BJ (cell line): ENCODE measurements at regions not wholly inside any gene's neighbourhood (a gene's known extent, or its start where the extent isn't known, plus 50 kb on each side); places are given as distances from the start of the nearest gene placed in this dataset.
A peak's percentile ranks its signal among the peaks of the same experiment; 100 is the strongest.
"Not testable (repeated sequence)": the region's sequence is repeated elsewhere in the genome, so short reads cannot be mapped to it uniquely, and the experiment has no call there.

Experiments
- CTCF ChIA-PET: fragments of 350-600 bp; formaldehyde crosslinking; extraction: SDS; loops from one replicate; lab custom pipeline; 2021; ENCODE audit warnings: antibody characterized with exemption, inconsistent platforms; lab: Yijun Ruan, JAX
- POLR2A ChIA-PET: fragments of 300-600 bp; sonication (Branson Sonifier 250); formaldehyde crosslinking; extraction: SDS; loops from one replicate; lab custom pipeline; 2021; ENCODE audit warnings: antibody characterized with exemption; lab: Charles Lee
- DNase-seq: peaks from one replicate; pipeline ENCODE4 v3.0.0-alpha.2; 2011; ENCODE audit warnings: low read depth
- H3K27me3 ChIP-seq: 2 replicates; pipeline ENCODE4 v1.6.0; 2011; ENCODE audit warnings: low read length; ENCODE audit not compliant: control insufficient read depth, insufficient read depth
- H3K36me3 ChIP-seq: 2 replicates; pipeline ENCODE4 v1.5.1; 2011; ENCODE audit warnings: low read length; ENCODE audit not compliant: control insufficient read depth, insufficient read depth
- H3K4me3 ChIP-seq: 2 replicates; pipeline ENCODE4 v1.5.1; 2011; ENCODE audit warnings: low read depth, mild to moderate bottlenecking, control low read depth, low read length
- CTCF ChIP-seq: IDR thresholded peaks from 2 replicates; pipeline ENCODE4 v1.5.1; 2011; ENCODE audit warnings: low read depth, mild to moderate bottlenecking, control low read depth, inconsistent platforms, low read length, moderate library complexity; ENCODE audit not compliant: insufficient read depth

DNA sequence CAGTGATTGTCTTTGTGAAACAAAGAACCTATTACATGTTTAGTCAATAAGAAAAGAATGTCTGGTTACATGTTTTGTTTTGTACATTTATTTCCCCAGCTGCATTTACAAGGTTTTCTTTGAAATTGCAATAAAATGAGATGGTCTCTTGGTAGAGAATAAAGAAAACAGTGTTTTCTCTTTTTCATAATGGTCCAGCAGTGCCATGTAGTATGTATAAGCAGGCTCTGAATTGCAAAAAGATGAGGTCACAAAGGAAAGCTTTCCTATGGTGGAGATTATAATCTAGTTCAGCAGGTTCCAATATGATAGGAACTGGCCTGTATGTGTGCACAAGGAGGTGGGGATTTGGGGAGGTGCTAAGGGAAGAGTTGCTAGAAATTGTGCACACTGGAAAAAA lies 1417.3 kb downstream of the STIM2 start:
- TF ChIP-seq CTCF, result no peak
- DNase-seq, result no peak

GRCh38 chr4:28278676-28279075 lies 1418.0 kb downstream of the STIM2 start:
- ChIA-PET CTCF (no interaction called here), POLR2A (no interaction called here)
- H3K36me3 ChIP-seq, result no peaks in the 10 kb centered on the region
- DNase-seq, result no peak
- no peak overlapping the region for H3K4me3 ChIP-seq
- no peak for TF ChIP-seq CTCF
- H3K27me3 ChIP-seq, result no peaks in the 10 kb centered on the region

More for the DNA sequence above, 1417.3 kb downstream of the STIM2 start:
- Histone ChIP-seq H3K4me3 (no peak overlapping the region), H3K36me3 (no peaks in the 10 kb centered on the region), H3K27me3 (no peaks in the 10 kb centered on the region)
- POLR2A ChIA-PET, result no interaction called here
- CTCF ChIA-PET, result no interaction called here

DNA sequence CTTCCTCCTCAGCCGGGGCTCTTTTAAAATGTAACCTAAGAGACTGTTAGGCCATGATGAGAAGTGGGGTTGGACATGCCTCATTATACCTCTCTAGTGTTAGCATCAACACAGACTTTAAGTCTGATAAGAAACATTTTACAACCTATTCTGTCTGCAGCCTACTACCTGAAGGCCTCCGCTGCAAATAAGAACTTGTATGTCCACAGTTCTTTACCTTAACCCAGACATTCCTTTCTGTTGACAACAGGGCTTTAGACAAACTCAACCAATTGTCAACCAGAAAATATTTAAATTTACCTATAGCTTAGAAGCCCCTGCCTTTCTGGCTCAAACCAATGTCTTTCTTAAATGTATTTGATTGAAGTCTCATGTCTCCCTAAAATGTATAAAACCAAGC lies 1418.6 kb downstream of the STIM2 start:
- no peaks in the 10 kb centered on the region for H3K36me3 ChIP-seq
- no peak for TF ChIP-seq CTCF
- ChIA-PET POLR2A (no interaction called here), CTCF (no interaction called here)
- H3K27me3 ChIP-seq, result no peaks in the 10 kb centered on the region
- no peak for DNase-seq
- no peak overlapping the region for H3K4me3 ChIP-seq

DNA sequence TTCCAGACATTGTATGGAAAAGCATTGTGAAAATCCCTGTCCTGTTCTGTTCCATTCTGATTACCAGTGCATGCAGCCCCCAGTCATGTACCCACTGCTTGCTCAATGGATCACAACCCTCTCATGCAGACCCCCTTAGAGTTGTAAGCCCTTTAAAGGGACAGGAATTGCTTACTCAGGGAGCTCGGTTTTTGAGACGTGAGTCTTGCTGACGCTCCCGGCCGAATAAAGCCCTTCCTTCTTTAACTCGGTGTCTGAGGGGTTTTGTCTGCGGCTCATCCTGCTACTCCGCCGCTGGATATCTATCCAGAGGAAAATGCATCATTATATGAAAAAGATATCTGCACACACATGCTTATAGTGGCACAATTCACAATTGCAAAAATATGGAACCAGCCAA lies 1425.6 kb downstream of the STIM2 start:
- CTCF ChIA-PET, result interaction anchor here (0.6 kb wide), 1 partner anchor 710 kb away, joined by 3 read pairs; no protein-coding TSS in a partner anchor
- H3K4me3 ChIP-seq, H3K36me3 ChIP-seq, DNase-seq, H3K27me3 ChIP-seq, POLR2A ChIA-PET: not testable (repeated sequence)

- POLR2A ChIA-PET, result interaction anchor here (0.6 to 0.7 kb wide), 2 partner anchors 62 to 228 kb away, joined by 3 to 7 read pairs; no protein-coding TSS in a partner anchor
Observed at GRCh38 chr4:28287831-28288233, 1427.2 kb downstream of the STIM2 start.

More at GRCh38 chr4:28287831-28288233, 1427.2 kb downstream of the STIM2 start:
- H3K36me3 ChIP-seq, result no peaks in the 10 kb centered on the region
- CTCF ChIA-PET, result no interaction called here
- TF ChIP-seq CTCF, result no peak
- H3K4me3 ChIP-seq, result no peak overlapping the region
- H3K27me3 ChIP-seq, result no peaks in the 10 kb centered on the region
- DNase-seq, result peak; percentile 100
